SH-SY5Y (cell line): ENCODE measurements at regions not wholly inside any gene's neighbourhood (a gene's known extent, or its start where the extent isn't known, plus 50 kb on each side); places are given as distances from the start of the nearest gene placed in this dataset.

Experiments used
- GATA2 ChIP-seq: IDR thresholded peaks from 2 replicates; pipeline ENCODE4 v1.6.1; 2011; ENCODE audit warnings: mild to moderate bottlenecking, low read depth, low read length
- GATA3 ChIP-seq: IDR thresholded peaks from 2 replicates; pipeline ENCODE4 v1.6.1; 2011; ENCODE audit warnings: low read depth, mild to moderate bottlenecking, low read length, moderate library complexity

DNA sequence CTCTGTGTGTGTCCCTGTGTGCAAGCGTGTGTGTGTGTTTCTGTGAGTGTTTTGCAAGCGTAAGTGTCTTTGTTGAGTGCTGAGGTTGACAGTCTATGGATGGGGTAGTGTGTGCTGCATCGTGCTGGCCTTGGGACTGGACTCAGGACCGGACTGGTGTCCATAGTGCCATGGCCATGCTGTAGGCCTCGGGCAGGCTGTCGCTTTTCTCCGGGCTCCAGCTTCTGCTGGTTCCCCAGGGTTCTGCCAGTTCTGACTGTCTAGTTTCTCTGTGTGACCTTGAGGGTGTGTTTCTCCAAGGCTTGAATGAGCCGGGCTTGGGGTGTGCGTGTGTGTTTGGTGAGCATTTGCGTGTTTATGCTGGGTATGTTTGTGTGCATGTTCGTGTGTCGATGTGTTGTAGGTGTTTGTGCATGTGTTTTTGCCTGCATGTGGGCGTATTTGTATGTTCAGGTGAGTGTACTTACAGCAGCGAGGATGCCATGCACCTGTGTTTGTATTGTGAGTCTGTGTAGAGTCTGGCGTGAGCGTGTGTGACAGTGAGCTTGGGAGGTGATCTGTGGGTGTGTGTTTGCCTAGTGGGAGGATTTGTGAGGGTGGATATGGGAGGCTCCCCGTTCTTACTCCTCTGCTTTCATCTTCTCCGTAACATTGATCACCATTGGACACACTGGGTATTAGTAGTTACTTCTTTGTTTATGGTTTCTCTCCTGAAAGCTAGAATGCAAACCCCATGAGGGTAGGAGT, 51.7 kb upstream of the POU3F1 start:
- TF ChIP-seq GATA2 (no peak), GATA3 (no peak)
